Parathyroid adenoma (tissue), 2 donors: ENCODE measurements at regions not wholly inside any gene's neighbourhood (a gene's known extent, or its start where the extent isn't known, plus 50 kb on each side); places are given as distances from the start of the nearest gene placed in this dataset.

Experiments
- H2AFZ ChIP-seq: fragments of 300-600 bp; sonication (generic); one replicate; pipeline ENCODE4 v1.7.0; 2017; ENCODE audit warnings: antibody characterized with exemption, mild to moderate bottlenecking
- H3K27ac ChIP-seq: fragments of 300-600 bp; sonication (generic); one replicate; pipeline ENCODE4 v1.7.0; 2017
- H3K27me3 ChIP-seq: fragments of 300-600 bp; sonication (generic); one replicate; pipeline ENCODE4 v1.7.0; 2017; ENCODE audit warnings: low read length; ENCODE audit not compliant: control insufficient read depth, insufficient read depth
- H3K36me3 ChIP-seq: fragments of 300-600 bp; sonication (generic); one replicate; pipeline ENCODE4 v1.7.0; 2017; ENCODE audit warnings: low read length; ENCODE audit not compliant: control insufficient read depth, insufficient read depth
- H3K4me1 ChIP-seq: fragments of 300-600 bp; sonication (generic); one replicate; pipeline ENCODE4 v1.7.0; 2017; ENCODE audit warnings: control low read depth
- H3K4me2 ChIP-seq: fragments of 300-600 bp; sonication (generic); one replicate; pipeline ENCODE4 v1.7.0; 2017; ENCODE audit warnings: low read length
- H3K4me3 ChIP-seq: fragments of 300-600 bp; sonication (generic); one replicate; pipeline ENCODE4 v1.7.0; 2017; ENCODE audit warnings: low read depth, low read length
- H3K79me2 ChIP-seq: fragments of 300-600 bp; sonication (generic); one replicate; pipeline ENCODE4 v1.7.0; 2017; ENCODE audit warnings: control low read depth
- H3K9ac ChIP-seq: fragments of 300-600 bp; sonication (generic); one replicate; pipeline ENCODE4 v1.7.0; 2017; ENCODE audit warnings: mild to moderate bottlenecking
- H3K9me3 ChIP-seq: fragments of 300-600 bp; sonication (generic); one replicate; pipeline ENCODE4 v1.7.0; 2017; ENCODE audit warnings: low read length; ENCODE audit not compliant: control insufficient read depth
- TF ChIP-seq, protein P1 (sequence below): fragments of 300-600 bp; sonication (generic); IDR thresholded peaks from one replicate; pipeline ENCODE4 v1.7.0; 2017; ENCODE audit warnings: antibody characterized with exemption, mild to moderate bottlenecking
- donor health status: primary hyperparathyroidism.

DNA sequence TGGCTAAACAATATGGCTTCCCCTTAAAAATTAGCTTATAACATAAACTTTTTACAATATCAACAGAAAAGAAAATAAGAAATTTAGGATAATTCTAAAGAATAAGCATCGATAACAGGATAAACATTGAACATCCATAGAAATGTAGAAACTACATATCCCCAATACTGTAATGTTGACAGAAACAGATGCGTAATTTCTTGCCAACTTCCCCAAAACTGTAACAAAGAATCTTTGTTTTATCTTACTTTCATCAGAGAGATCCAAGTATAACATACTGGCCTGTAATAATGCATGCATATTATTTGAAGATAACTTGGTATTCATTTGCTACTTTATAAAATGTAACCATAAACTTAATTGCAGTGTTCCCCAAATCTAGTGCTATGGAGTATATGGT, 339.9 kb downstream of the ARL4A start:
- H3K36me3 ChIP-seq: no peaks in the 10 kb centered on the region
- TF ChIP-seq, protein P1, sequence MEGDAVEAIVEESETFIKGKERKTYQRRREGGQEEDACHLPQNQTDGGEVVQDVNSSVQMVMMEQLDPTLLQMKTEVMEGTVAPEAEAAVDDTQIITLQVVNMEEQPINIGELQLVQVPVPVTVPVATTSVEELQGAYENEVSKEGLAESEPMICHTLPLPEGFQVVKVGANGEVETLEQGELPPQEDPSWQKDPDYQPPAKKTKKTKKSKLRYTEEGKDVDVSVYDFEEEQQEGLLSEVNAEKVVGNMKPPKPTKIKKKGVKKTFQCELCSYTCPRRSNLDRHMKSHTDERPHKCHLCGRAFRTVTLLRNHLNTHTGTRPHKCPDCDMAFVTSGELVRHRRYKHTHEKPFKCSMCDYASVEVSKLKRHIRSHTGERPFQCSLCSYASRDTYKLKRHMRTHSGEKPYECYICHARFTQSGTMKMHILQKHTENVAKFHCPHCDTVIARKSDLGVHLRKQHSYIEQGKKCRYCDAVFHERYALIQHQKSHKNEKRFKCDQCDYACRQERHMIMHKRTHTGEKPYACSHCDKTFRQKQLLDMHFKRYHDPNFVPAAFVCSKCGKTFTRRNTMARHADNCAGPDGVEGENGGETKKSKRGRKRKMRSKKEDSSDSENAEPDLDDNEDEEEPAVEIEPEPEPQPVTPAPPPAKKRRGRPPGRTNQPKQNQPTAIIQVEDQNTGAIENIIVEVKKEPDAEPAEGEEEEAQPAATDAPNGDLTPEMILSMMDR: no peak
- no peak overlapping the region for H3K4me3 ChIP-seq
- no peak overlapping the region for H3K27ac ChIP-seq
- H3K4me1 ChIP-seq: no peaks in the 10 kb centered on the region
- no peak overlapping the region for H3K9ac ChIP-seq
- H3K79me2 ChIP-seq: no peaks in the 10 kb centered on the region
- H2AFZ ChIP-seq: no peak overlapping the region
- no peaks in the 10 kb centered on the region for H3K27me3 ChIP-seq
- H3K4me2 ChIP-seq: no peak overlapping the region
- no peaks in the 10 kb centered on the region for H3K9me3 ChIP-seq

DNA sequence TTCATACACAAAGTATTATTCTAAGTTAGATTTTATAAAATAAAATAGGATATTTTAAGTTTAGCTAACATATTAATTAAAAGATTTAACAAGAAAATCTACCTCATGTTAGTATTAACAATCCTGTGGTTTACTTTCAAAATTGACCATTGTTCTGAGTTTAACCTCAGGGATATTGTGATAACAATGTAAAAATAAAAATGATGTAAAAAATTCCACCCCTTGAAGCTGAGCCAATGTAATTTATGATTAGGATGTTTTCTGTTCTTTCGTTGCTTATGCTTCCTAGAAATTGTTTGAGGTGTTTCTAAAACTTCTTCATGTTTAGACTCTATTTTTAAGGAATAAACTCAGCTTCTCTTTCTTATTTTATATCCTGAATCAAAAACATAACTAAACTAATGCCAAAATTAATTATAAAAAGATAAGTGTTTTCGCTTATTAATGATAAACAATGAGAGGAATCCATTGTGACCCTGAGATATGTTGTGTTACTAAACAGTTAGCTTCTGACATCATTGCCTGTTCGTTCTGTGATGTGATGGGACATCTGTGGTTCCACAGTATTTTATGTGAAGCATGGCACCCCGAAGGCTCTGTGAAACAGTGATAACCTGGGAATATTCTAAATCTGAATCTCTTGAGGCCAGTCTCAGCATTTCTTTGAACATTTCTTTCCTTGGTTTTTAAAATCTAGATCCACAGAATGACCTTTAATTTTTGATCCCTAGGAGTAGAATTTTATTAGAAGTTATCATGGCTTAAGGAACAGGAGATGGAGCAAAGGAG, 340.8 kb downstream of the ARL4A start:
- no peaks in the 10 kb centered on the region for H3K9me3 ChIP-seq
- H2AFZ ChIP-seq: no peak overlapping the region
- H3K79me2 ChIP-seq: no peaks in the 10 kb centered on the region
- H3K4me1 ChIP-seq: no peaks in the 10 kb centered on the region
- no peak overlapping the region for H3K4me3 ChIP-seq
- H3K36me3 ChIP-seq: no peaks in the 10 kb centered on the region
- no peak overlapping the region for H3K27ac ChIP-seq
- TF ChIP-seq, protein P1: no peak
- H3K9ac ChIP-seq: no peak overlapping the region
- no peaks in the 10 kb centered on the region for H3K27me3 ChIP-seq
- no peak overlapping the region for H3K4me2 ChIP-seq

DNA sequence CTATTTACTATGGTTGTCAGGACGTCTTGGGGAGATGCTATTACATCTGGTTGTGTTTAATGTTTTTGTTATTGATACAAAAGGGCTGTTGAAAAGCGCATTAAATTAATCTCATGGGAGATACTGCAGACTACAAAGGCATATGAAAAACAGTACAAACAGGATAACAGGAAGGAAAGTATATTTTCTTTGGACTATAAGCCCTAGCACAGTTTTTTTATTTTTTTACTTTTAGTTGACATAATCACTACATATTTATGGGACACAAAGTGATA, 341.3 kb downstream of the ARL4A start:
- no peaks in the 10 kb centered on the region for H3K79me2 ChIP-seq
- H3K4me2 ChIP-seq: no peak overlapping the region
- H3K27me3 ChIP-seq: no peaks in the 10 kb centered on the region
- TF ChIP-seq, protein P1: no peak
- H3K4me3 ChIP-seq: no peak overlapping the region
- H3K27ac ChIP-seq: no peak overlapping the region
- no peak overlapping the region for H3K9ac ChIP-seq
- H3K36me3 ChIP-seq: no peaks in the 10 kb centered on the region
- H2AFZ ChIP-seq: no peak overlapping the region
- no peaks in the 10 kb centered on the region for H3K4me1 ChIP-seq
- no peaks in the 10 kb centered on the region for H3K9me3 ChIP-seq

DNA sequence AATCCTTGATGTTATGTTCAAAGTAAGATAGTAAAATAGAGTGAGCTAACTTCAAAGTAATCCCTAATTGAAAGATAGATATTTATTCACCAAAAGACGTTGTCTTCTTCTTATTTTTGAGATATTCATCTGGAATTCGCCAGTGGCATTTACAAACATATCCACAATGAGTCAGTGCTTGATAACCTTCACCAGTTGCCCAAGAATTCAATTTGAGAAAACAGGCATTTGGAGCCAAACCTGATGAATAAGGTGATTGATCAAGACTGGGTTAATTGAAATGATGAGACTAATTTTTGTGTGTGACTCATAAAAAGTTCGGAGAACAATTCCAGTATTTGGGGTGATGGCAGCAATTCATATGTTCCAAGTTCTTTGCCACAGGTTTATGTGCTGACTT, 344.0 kb downstream of the ARL4A start:
- H2AFZ ChIP-seq: no peak overlapping the region
- no peak overlapping the region for H3K4me2 ChIP-seq
- H3K9me3 ChIP-seq: no peaks in the 10 kb centered on the region
- H3K79me2 ChIP-seq: no peaks in the 10 kb centered on the region
- H3K4me1 ChIP-seq: no peaks in the 10 kb centered on the region
- H3K27ac ChIP-seq: no peak overlapping the region
- no peaks in the 10 kb centered on the region for H3K27me3 ChIP-seq
- TF ChIP-seq, protein P1: no peak
- H3K9ac ChIP-seq: no peak overlapping the region
- H3K36me3 ChIP-seq: no peaks in the 10 kb centered on the region
- no peak overlapping the region for H3K4me3 ChIP-seq

GRCh38 chr7:13032084-13032483, 344.7 kb downstream of the ARL4A start:
- no peak overlapping the region for H3K4me2 ChIP-seq
- H3K4me1 ChIP-seq: no peaks in the 10 kb centered on the region
- TF ChIP-seq, protein P1: no peak
- H3K27ac ChIP-seq: no peak overlapping the region
- H3K27me3 ChIP-seq: no peaks in the 10 kb centered on the region
- H3K79me2 ChIP-seq: no peaks in the 10 kb centered on the region
- H2AFZ ChIP-seq: no peak overlapping the region
- H3K36me3 ChIP-seq: no peaks in the 10 kb centered on the region
- H3K9me3 ChIP-seq: no peaks in the 10 kb centered on the region
- H3K4me3 ChIP-seq: no peak overlapping the region
- H3K9ac ChIP-seq: no peak overlapping the region
